H9 (cell line): ENCODE measurements at regions not wholly inside any gene's neighbourhood (a gene's known extent, or its start where the extent isn't known, plus 50 kb on each side); places are given as distances from the start of the nearest gene placed in this dataset.

Source experiments
- DNase-seq: peaks from one replicate; pipeline ENCODE4 v3.0.0-alpha.2; 2017
- H2AFZ ChIP-seq: one replicate; pipeline ENCODE4 v1.6.1; 2013; ENCODE audit warnings: mild to moderate bottlenecking, low read length, control low read depth, moderate library complexity
- H2AK5ac ChIP-seq: 2 replicates; pipeline ENCODE4 v1.6.1; 2013; ENCODE audit warnings: low read length, control low read depth, mixed read lengths; ENCODE audit not compliant: insufficient read length
- H2BK120ac ChIP-seq: one replicate; pipeline ENCODE4 v1.6.1; 2013; ENCODE audit warnings: low read depth, mild to moderate bottlenecking, low read length, control low read depth, inconsistent platforms; ENCODE audit not compliant: poor library complexity, severe bottlenecking
- H2BK12ac ChIP-seq: 2 replicates; pipeline ENCODE4 v1.6.1; 2013; ENCODE audit warnings: low read length, control low read depth, mixed read lengths, low read depth; ENCODE audit not compliant: insufficient read length
- H2BK15ac ChIP-seq: 2 replicates; pipeline ENCODE4 v1.6.1; 2013; ENCODE audit warnings: low read depth, low read length, control low read depth
- H2BK20ac ChIP-seq: one replicate; pipeline ENCODE4 v1.6.1; 2013; ENCODE audit warnings: low read depth, mild to moderate bottlenecking, low read length, control low read depth, inconsistent platforms; ENCODE audit not compliant: poor library complexity, severe bottlenecking
- H2BK5ac ChIP-seq: 2 replicates; pipeline ENCODE4 v1.6.1; 2013; ENCODE audit warnings: low read length, control low read depth, mixed read lengths; ENCODE audit not compliant: insufficient read length
- H3K14ac ChIP-seq: 2 replicates; pipeline ENCODE4 v1.6.1; 2013; ENCODE audit warnings: low read length, control low read depth; ENCODE audit not compliant: insufficient read depth
- H3K18ac ChIP-seq: 2 replicates; pipeline ENCODE4 v1.6.1; 2013; ENCODE audit warnings: low read depth, mild to moderate bottlenecking, mixed read lengths, low read length, control low read depth; ENCODE audit not compliant: insufficient read length
- H3K23ac ChIP-seq: 2 replicates; pipeline ENCODE4 v1.6.1; 2013; ENCODE audit warnings: low read length, control low read depth, mixed read lengths, low read depth; ENCODE audit not compliant: insufficient read length
- H3K23me2 ChIP-seq: 2 replicates; pipeline ENCODE4 v1.6.1; 2013; ENCODE audit warnings: low read depth, mild to moderate bottlenecking, mixed read lengths, low read length, control low read depth; ENCODE audit not compliant: insufficient read length, poor library complexity, severe bottlenecking
- H3K27ac ChIP-seq: 2 replicates; pipeline ENCODE4 v1.5.1; 2013; ENCODE audit warnings: low read length, control low read depth, mixed read lengths, low read depth; ENCODE audit not compliant: insufficient read length
- H3K27me3 ChIP-seq: 2 replicates; pipeline ENCODE4 v1.6.1; 2013; ENCODE audit warnings: low read length, control low read depth, inconsistent platforms; ENCODE audit not compliant: insufficient read depth
- H3K4ac ChIP-seq: 2 replicates; pipeline ENCODE4 v1.6.1; 2013; ENCODE audit warnings: low read depth, mild to moderate bottlenecking, control low read depth, inconsistent platforms, low read length, moderate library complexity
- H3K4me1 ChIP-seq: 2 replicates; pipeline ENCODE4 v1.6.1; 2013; ENCODE audit warnings: low read length, control low read depth, inconsistent platforms; ENCODE audit not compliant: insufficient read depth
- H3K4me2 ChIP-seq: 2 replicates; pipeline ENCODE4 v1.6.1; 2013; ENCODE audit warnings: low read length, control low read depth, mixed read lengths; ENCODE audit not compliant: insufficient read length, insufficient read depth
- H3K56ac ChIP-seq: 2 replicates; pipeline ENCODE4 v1.6.1; 2013; ENCODE audit warnings: low read depth, mild to moderate bottlenecking, mixed read lengths, low read length, control low read depth; ENCODE audit not compliant: insufficient read length
- H3K79me1 ChIP-seq: 2 replicates; pipeline ENCODE4 v1.6.1; 2013; ENCODE audit warnings: low read depth, mild to moderate bottlenecking, moderate library complexity, low read length, control low read depth, inconsistent platforms; ENCODE audit not compliant: insufficient read depth, poor library complexity, severe bottlenecking
- H3K79me2 ChIP-seq: 2 replicates; pipeline ENCODE4 v1.6.1; 2013; ENCODE audit warnings: low read length, control low read depth, inconsistent platforms; ENCODE audit not compliant: insufficient read depth
- H3K9ac ChIP-seq: 2 replicates; pipeline ENCODE4 v1.6.1; 2013; ENCODE audit warnings: low read length, control low read depth, mixed read lengths; ENCODE audit not compliant: insufficient read length; ENCODE audit errors: extremely low read depth
- H3K9me3 ChIP-seq: one replicate; pipeline ENCODE4 v1.6.1; 2013; ENCODE audit warnings: low read depth, low read length, inconsistent platforms; ENCODE audit not compliant: control insufficient read depth
- H3T11ph ChIP-seq: one replicate; pipeline ENCODE4 v1.6.1; 2013; ENCODE audit warnings: mild to moderate bottlenecking, low read length, control low read depth, inconsistent platforms
- H4K20me1 ChIP-seq: one replicate; pipeline ENCODE4 v1.6.1; 2013; ENCODE audit not compliant: control insufficient read depth, insufficient read length, insufficient read depth
- H4K5ac ChIP-seq: 2 replicates; pipeline ENCODE4 v1.6.1; 2013; ENCODE audit warnings: low read depth, mild to moderate bottlenecking, mixed read lengths, low read length, control low read depth; ENCODE audit not compliant: insufficient read length
- H4K8ac ChIP-seq: replicated peaks from 2 replicates; pipeline ENCODE4 v1.6.1; 2013; ENCODE audit warnings: low read length, control low read depth, mixed read lengths, low read depth; ENCODE audit not compliant: insufficient read length
- H4K91ac ChIP-seq: 2 replicates; pipeline ENCODE4 v1.6.1; 2013; ENCODE audit warnings: low read depth, mild to moderate bottlenecking, moderate library complexity, mixed read lengths, low read length, control low read depth; ENCODE audit not compliant: insufficient read length
- H3K27ac Mint-ChIP-seq, 3 experiments: 2 replicates in 2 of 3; 3 replicates in 1 of 3; pipeline ENCODE4 v1.8.0; 2020 to 2021; ENCODE audit warnings: mixed read lengths in 3 of 3, mild to moderate bottlenecking in 1 of 3, moderate library complexity in 1 of 3
- H3K27me3 Mint-ChIP-seq: 2 replicates; pipeline ENCODE4 v1.8.0; 2021; ENCODE audit warnings: low read depth, mild to moderate bottlenecking, moderate library complexity, mixed read lengths
- H3K36me3 Mint-ChIP-seq, 3 experiments: 2 replicates in 2 of 3; 3 replicates in 1 of 3; pipeline ENCODE4 v1.8.0; 2020 to 2021; ENCODE audit warnings: low read depth in 3 of 3, mixed read lengths in 3 of 3; ENCODE audit not compliant: insufficient read depth in 1 of 3
- H3K4me1 Mint-ChIP-seq, 2 experiments: 2 replicates each; pipeline ENCODE4 v1.8.0; 2020; ENCODE audit warnings: mixed read lengths in 2 of 2
- H3K4me3 Mint-ChIP-seq, 2 experiments: 2 replicates in 1 of 2; 3 replicates in 1 of 2; pipeline ENCODE4 v1.8.0; 2020 to 2021; ENCODE audit warnings: mild to moderate bottlenecking in 2 of 2, mixed read lengths in 2 of 2, moderate library complexity in 1 of 2
- H3K9me3 Mint-ChIP-seq, 2 experiments: 2 replicates in 1 of 2; 3 replicates in 1 of 2; pipeline ENCODE4 v1.8.0; 2020; ENCODE audit warnings: mild to moderate bottlenecking in 2 of 2, mixed read lengths in 2 of 2, moderate library complexity in 1 of 2
- CTCF ChIP-seq: fragments of 200-600 bp; sonication (generic); conservative IDR thresholded peaks from 3 replicates; pipeline ENCODE4 v1.8.0; 2021; ENCODE audit warnings: antibody characterized with exemption, mild to moderate bottlenecking
- WGBS: extraction: QIAGEN DNeasy Blood & Tissue Kit; methylation state at CpG from one replicate; pipeline ENCODE4 v1.1.7; 2013; ENCODE audit warnings: missing lambda C conversion rate, low lambda C conversion rate, mixed read lengths; ENCODE audit not compliant: insufficient read length; ENCODE audit errors: extremely low coverage; 5-methylcytosine and 5-hydroxymethylcytosine counted together

- H4K8ac ChIP-seq = no peak overlapping the region
- H3K23ac ChIP-seq = no peak overlapping the region
- no peak overlapping the region for H2BK5ac ChIP-seq
- TF ChIP-seq CTCF = no peak
- H3K4me2 ChIP-seq = no peak overlapping the region
- H3K27ac ChIP-seq = no peak overlapping the region
- H3K4me1 ChIP-seq = peaks cover 9% of the 10 kb centered on the region; the same call in 1 of the 2 replicates
- Mint-ChIP-seq H3K27ac (no peak overlapping the region), H3K27me3 (no peaks in the 10 kb centered on the region; the same call in 1 of the 2 replicates), H3K4me1 (peaks cover 26 to 27% of the 10 kb centered on the region in 2 experiments), H3K4me3 (no peak overlapping the region), H3K9me3 (peaks cover 19 to 28% of the 10 kb centered on the region in 2 experiments), H3K36me3 (peaks cover 9 to 28% (median 10%) of the 10 kb centered on the region in 3 experiments)
- no peak overlapping the region for H3T11ph ChIP-seq
- H4K91ac ChIP-seq = no peak overlapping the region
- H3K27me3 ChIP-seq = no peaks in the 10 kb centered on the region
- no peak overlapping the region for H3K9ac ChIP-seq
- no peaks in the 10 kb centered on the region for H3K79me2 ChIP-seq
- H2BK120ac ChIP-seq = no peak overlapping the region
- no peak for DNase-seq
- no peak overlapping the region for H3K14ac ChIP-seq
- H2BK15ac ChIP-seq = no peak overlapping the region
- no peaks in the 10 kb centered on the region for H3K79me1 ChIP-seq
- no peaks in the 10 kb centered on the region for H4K20me1 ChIP-seq
- no peaks in the 10 kb centered on the region for H3K23me2 ChIP-seq
- H2BK12ac ChIP-seq = no peak overlapping the region
- no peak overlapping the region for H3K4ac ChIP-seq
- no peak overlapping the region for H2AFZ ChIP-seq
- WGBS = no CpG with 5 or more reads among the region's 4 CpGs
- H3K18ac ChIP-seq = no peak overlapping the region
- H2AK5ac ChIP-seq = no peak overlapping the region
- H4K5ac ChIP-seq = no peak overlapping the region
- no peaks in the 10 kb centered on the region for H3K9me3 ChIP-seq
- H3K56ac ChIP-seq = no peak overlapping the region
- H2BK20ac ChIP-seq = no peak overlapping the region
Measured at GRCh38 chr18:3388980-3389379, 61.0 kb upstream of the TGIF1 start.
